HEK293 (cell line): ENCODE measurements at regions not wholly inside any gene's neighbourhood (a gene's known extent, or its start where the extent isn't known, plus 50 kb on each side); places are given as distances from the start of the nearest gene placed in this dataset.

Source experiments
- ZFP41 ChIP-seq: fragments of 450-650 bp; formaldehyde crosslinking; IDR thresholded peaks from 2 replicates; pipeline ENCODE4 v1.5.1; 2016; ENCODE audit warnings: missing biosample characterization, missing genetic modification characterization, borderline replicate concordance
- ZNF114 ChIP-seq: fragments of 450-650 bp; formaldehyde crosslinking; IDR thresholded peaks from 2 replicates; pipeline ENCODE4 v1.5.0; 2017; ENCODE audit warnings: missing biosample characterization, missing genetic modification characterization
- ZNF214 ChIP-seq: fragments of 450-650 bp; formaldehyde crosslinking; IDR thresholded peaks from 2 replicates; pipeline ENCODE4 v1.5.1; 2017; ENCODE audit warnings: missing biosample characterization, mild to moderate bottlenecking, missing genetic modification characterization, borderline replicate concordance
- ZNF24 ChIP-seq: fragments of 450-650 bp; formaldehyde crosslinking; IDR thresholded peaks from 2 replicates; pipeline ENCODE4 v1.5.1; 2016; ENCODE audit warnings: missing biosample characterization, missing genetic modification characterization
- ZNF416 ChIP-seq: fragments of 450-650 bp; formaldehyde crosslinking; IDR thresholded peaks from 2 replicates; pipeline ENCODE4 v1.5.1; 2016; ENCODE audit warnings: missing biosample characterization, missing genetic modification characterization
- ZNF677 ChIP-seq: fragments of 450-650 bp; IDR thresholded peaks from 2 replicates; pipeline ENCODE4 v1.5.0; 2018; ENCODE audit warnings: missing biosample characterization, mild to moderate bottlenecking, missing genetic modification characterization, moderate library complexity
- ZNF785 ChIP-seq: fragments of 450-650 bp; formaldehyde crosslinking; IDR thresholded peaks from 2 replicates; pipeline ENCODE4 v1.5.1; 2016; ENCODE audit warnings: missing biosample characterization, missing genetic modification characterization
- TF ChIP-seq, protein P1 (sequence below): fragments of 450-650 bp; formaldehyde crosslinking; IDR thresholded peaks from 2 replicates; pipeline ENCODE4 v1.5.1; 2016; ENCODE audit warnings: missing biosample characterization, missing genetic modification characterization
- TF ChIP-seq, protein P2 (sequence below): fragments of 450-650 bp; formaldehyde crosslinking; IDR thresholded peaks from 2 replicates; pipeline ENCODE4 v1.5.1; 2016; ENCODE audit warnings: missing biosample characterization, missing genetic modification characterization

DNA sequence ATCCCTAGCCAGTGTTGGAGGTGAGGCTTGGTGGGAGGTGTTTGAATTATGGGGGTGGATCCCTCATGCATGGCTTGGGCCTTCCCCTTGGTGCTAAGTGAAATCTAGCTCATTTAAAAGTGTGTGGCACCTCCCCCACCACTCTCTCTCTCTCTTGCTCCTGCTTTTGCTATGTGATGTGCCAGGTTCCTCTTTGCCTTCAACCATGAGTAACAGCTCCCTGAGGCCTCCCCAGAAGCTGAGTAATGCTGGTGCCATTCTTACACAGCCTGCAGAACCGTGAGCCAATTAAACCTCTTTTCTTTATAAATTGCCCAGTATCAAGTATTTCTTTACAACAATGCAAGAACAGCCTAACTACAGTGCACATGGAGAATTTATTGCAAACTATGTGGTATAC, 188.8 kb upstream of the POT1 start:
- TF ChIP-seq ZNF114 (tag by site-specific recombination) (no peak), ZNF416 (tag by site-specific recombination) (no peak), ZNF785 (tag by site-specific recombination) (no peak), ZFP41 (no peak), ZNF677 (tag by site-specific recombination) (no peak), ZNF24 (tag by site-specific recombination) (no peak), ZNF214 (tag by site-specific recombination) (no peak)
- TF ChIP-seq, protein P1, sequence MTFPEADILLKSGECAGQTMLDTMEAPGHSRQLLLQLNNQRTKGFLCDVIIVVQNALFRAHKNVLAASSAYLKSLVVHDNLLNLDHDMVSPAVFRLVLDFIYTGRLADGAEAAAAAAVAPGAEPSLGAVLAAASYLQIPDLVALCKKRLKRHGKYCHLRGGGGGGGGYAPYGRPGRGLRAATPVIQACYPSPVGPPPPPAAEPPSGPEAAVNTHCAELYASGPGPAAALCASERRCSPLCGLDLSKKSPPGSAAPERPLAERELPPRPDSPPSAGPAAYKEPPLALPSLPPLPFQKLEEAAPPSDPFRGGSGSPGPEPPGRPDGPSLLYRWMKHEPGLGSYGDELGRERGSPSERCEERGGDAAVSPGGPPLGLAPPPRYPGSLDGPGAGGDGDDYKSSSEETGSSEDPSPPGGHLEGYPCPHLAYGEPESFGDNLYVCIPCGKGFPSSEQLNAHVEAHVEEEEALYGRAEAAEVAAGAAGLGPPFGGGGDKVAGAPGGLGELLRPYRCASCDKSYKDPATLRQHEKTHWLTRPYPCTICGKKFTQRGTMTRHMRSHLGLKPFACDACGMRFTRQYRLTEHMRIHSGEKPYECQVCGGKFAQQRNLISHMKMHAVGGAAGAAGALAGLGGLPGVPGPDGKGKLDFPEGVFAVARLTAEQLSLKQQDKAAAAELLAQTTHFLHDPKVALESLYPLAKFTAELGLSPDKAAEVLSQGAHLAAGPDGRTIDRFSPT (tag by site-specific recombination) = no peak
- TF ChIP-seq, protein P2, sequence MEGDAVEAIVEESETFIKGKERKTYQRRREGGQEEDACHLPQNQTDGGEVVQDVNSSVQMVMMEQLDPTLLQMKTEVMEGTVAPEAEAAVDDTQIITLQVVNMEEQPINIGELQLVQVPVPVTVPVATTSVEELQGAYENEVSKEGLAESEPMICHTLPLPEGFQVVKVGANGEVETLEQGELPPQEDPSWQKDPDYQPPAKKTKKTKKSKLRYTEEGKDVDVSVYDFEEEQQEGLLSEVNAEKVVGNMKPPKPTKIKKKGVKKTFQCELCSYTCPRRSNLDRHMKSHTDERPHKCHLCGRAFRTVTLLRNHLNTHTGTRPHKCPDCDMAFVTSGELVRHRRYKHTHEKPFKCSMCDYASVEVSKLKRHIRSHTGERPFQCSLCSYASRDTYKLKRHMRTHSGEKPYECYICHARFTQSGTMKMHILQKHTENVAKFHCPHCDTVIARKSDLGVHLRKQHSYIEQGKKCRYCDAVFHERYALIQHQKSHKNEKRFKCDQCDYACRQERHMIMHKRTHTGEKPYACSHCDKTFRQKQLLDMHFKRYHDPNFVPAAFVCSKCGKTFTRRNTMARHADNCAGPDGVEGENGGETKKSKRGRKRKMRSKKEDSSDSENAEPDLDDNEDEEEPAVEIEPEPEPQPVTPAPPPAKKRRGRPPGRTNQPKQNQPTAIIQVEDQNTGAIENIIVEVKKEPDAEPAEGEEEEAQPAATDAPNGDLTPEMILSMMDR (tag by site-specific recombination) = no peak
